NCI-H146 treated with DMSO at 0.1 percent for 48 hours (cell line): ENCODE measurements at regions not wholly inside any gene's neighbourhood (a gene's known extent, or its start where the extent isn't known, plus 50 kb on each side); places are given as distances from the start of the nearest gene placed in this dataset.
"Not testable (repeated sequence)": the region's sequence is repeated elsewhere in the genome, so short reads cannot be mapped to it uniquely, and the experiment has no call there.

Experiments
- DNase-seq: peaks from one replicate; lab custom pipeline; 2025; ENCODE audit not compliant: unreplicated experiment; lab: John Stamatoyannopoulos, UW

- not testable (repeated sequence) for DNase-seq
Measured at GRCh38 chr13:97774391-97775100, 178.9 kb upstream of the IPO5 start.

GRCh38 chr13:97780486-97780885, 173.0 kb upstream of the IPO5 start:
- DNase-seq = no peak

DNA sequence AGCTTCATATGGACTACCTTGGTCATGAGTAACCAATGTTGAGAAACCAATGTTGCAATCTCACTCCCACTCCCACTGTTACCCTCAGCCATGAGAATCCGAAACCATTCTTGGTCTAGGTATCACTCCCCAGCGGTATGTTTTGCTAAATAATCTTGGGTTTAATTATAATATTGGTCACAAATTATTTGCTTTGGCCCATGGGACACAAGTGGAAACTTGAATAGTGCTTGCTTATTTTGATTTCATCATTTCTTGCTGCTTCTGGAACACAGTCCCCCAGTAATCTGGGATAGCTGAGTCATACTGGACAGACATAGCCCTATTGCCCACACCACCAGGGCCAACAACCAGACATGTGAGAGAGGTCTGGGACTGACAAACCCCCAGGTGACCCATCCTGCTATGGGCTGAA, 171.6 kb upstream of the IPO5 start:
- no peak for DNase-seq

GRCh38 chr13:97786510-97786909, 167.0 kb upstream of the IPO5 start:
- no peak for DNase-seq

DNA sequence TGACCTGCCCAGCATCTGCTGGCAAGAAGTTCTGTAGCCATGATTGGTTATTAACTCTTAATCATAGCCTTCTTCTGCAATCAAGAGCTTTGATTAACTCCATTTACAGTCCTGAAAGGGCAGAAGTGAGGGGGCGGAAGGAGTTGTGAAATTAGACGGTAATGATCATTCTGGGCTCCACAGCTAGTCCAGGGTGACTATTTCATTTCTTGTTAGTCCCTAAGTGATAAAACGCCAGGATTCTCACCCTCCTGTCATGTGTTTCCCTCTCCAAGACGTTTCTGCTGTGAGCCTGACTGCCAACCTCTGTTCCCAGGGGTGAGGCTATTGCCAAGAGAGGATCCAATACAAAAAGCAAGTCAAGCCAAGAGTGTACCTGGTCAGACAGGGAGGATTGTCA, 155.9 kb upstream of the IPO5 start:
- DNase-seq = no peak

GRCh38 chr13:97798171-97798821, 155.2 kb upstream of the IPO5 start:
- no peak for DNase-seq

GRCh38 chr13:97798836-97799235, 154.6 kb upstream of the IPO5 start:
- DNase-seq = no peak

GRCh38 chr13:97802213-97802612, 151.3 kb upstream of the IPO5 start:
- DNase-seq = no peak

DNA sequence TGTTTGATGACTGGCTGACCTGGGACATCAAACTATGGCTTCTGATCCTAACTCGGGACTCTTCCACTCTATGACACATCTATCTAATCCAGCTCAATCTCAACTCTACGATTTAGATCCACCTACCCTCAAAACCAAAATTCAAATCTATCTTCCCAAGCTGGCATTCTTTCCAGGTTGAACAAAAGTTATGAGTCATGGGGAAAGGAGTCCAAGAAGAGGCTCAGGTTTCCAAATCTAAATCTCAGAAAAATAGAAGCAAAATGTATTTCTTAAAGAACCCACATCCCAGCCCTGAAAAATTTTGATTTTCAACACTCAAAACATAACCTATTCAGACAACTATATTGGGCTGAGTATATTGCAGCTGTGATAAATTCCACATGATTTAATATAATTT, 143.9 kb upstream of the IPO5 start:
- DNase-seq = no peak

DNA sequence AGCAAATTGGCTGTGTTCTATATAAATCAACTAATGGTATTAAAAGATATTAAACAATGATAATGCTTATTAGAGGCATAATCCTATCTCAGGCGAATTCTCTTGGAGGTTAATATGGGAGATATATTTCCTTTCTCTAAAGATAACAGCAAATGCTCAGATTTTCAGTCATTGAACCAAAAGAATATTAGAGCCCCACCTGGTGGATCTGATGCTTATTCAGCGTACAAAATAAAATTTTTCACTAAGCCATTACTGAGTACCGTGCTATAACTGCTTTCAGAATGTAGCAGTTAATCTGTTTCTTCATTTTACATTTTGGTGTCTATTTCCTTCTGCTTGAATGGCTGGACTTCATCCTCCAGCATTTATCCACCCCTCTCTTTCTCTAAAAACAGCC, 143.3 kb upstream of the IPO5 start:
- DNase-seq = no peak

GRCh38 chr13:97822377-97822776, 131.1 kb upstream of the IPO5 start:
- no peak for DNase-seq

GRCh38 chr13:97826421-97827012, 127.0 kb upstream of the IPO5 start:
- no peak for DNase-seq

- no peak for DNase-seq
Measured at GRCh38 chr13:97834250-97834649, 119.2 kb upstream of the IPO5 start.

- DNase-seq = no peak
Measured at GRCh38 chr13:97843189-97843588, 110.3 kb upstream of the IPO5 start.

GRCh38 chr13:97844151-97844550, 109.3 kb upstream of the IPO5 start:
- DNase-seq = no peak

GRCh38 chr13:97848886-97849285, 104.6 kb upstream of the IPO5 start:
- no peak for DNase-seq

- DNase-seq = peak; percentile 51
Measured at GRCh38 chr13:97849305-97849704, 104.2 kb upstream of the IPO5 start.

DNA sequence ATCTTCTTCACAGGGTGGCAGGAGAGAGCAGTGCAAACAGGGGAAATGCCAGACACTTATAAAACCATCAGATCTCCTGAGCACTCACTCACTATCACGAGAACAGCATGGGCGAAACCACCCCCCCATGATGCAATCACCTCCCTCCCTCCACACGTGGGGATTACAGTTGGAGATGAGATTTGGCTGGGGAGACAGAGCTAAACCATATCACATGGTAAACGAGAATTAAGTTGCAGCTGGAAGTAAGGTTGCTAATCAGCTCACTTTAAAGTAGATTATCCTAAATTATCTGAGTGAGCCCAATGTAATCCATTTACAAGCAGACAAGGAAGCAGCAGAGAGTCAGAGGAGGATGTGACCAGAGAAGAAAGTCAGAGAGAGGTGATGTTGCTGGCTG, 102.2 kb upstream of the IPO5 start:
- no peak for DNase-seq

DNA sequence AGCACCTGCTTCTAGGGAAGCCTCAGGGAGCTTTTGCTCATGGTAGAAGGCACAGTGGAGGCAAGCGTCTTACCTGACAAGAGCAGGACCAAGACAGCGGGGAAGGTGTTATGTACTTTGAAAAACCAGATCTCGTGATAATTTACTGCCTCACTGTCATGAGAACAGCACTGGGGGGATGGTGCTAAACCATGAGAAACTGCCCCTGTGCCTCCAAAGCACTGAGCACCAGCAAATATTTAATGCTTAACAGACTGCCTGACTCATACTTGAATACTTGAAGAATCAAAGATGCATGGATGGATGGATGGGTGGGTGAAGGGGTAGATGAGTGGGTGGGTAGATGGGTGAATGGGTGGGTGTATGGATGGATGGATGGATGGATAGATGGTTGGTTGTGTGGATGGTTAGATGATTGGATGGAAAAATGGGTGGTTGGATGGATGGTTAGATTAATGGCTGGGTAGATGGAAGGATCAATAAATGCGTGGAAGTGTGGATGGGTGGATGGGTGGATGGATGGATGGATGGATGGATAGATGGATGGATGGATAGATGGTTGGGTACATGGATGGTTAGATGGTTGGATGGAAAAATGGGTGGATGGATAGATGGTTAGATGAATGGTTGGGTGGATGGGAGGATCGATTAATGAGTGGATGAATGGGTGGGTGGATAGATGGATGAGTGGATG, 101.1 kb upstream of the IPO5 start:
- DNase-seq = no peak

- DNase-seq = no peak
Measured at GRCh38 chr13:97853550-97853949, 99.9 kb upstream of the IPO5 start.

- DNase-seq = peak; percentile 70
Measured at GRCh38 chr13:97855570-97856303, 97.7 kb upstream of the IPO5 start.
